IPS-18c (cell line): ENCODE measurements at regions not wholly inside any gene's neighbourhood (a gene's known extent, or its start where the extent isn't known, plus 50 kb on each side); places are given as distances from the start of the nearest gene placed in this dataset.

Experiments used
- H3K4me3 ChIP-seq: 2 replicates; pipeline ENCODE4 v1.7.0; 2013; ENCODE audit warnings: low read depth, mild to moderate bottlenecking, low read length, moderate library complexity; ENCODE audit not compliant: insufficient read depth
- H3K9me3 ChIP-seq: one replicate; pipeline ENCODE4 v1.6.1; 2013; ENCODE audit warnings: mild to moderate bottlenecking, low read length, moderate library complexity; ENCODE audit not compliant: control insufficient read depth, insufficient read depth

GRCh38 chr13:90142251-90142650 lies 1205.2 kb upstream of the MIR17HG start:
- no peak overlapping the region for H3K4me3 ChIP-seq
- H3K9me3 ChIP-seq: no peaks in the 10 kb centered on the region

DNA sequence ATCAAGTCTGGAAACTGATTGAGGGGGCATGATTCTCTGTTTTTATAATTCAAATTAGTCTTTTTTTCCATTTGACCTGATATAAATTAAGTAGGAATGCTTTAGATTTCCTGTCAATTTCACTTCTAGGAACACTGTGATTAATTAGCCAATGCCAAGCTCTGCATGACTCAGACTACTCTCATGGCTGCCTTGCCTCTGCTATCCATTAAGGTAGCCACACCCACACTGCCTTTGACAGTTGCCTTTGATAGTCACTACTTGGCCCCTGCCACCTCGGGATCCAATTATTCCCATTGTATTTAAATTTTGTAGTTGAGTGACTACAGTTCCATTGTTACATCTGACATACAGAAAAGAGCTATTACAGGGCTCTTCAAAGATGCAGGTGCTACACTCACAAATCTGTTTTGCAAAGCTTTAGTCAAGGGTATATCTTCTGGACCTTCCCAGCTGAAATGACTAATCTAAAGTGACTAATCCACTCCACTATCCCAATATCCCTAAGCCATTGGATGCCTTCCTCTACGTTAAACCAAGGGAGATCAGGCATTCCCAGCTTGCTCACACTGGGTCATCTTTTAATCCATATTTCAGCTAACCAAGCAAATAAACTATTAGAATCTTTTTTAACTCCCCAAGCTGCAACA lies 1193.1 kb upstream of the MIR17HG start:
- no peak overlapping the region for H3K4me3 ChIP-seq
- H3K9me3 ChIP-seq: no peaks in the 10 kb centered on the region

- no peak overlapping the region for H3K4me3 ChIP-seq
Measured at GRCh38 chr13:90156390-90156789, 1191.1 kb upstream of the MIR17HG start.

DNA sequence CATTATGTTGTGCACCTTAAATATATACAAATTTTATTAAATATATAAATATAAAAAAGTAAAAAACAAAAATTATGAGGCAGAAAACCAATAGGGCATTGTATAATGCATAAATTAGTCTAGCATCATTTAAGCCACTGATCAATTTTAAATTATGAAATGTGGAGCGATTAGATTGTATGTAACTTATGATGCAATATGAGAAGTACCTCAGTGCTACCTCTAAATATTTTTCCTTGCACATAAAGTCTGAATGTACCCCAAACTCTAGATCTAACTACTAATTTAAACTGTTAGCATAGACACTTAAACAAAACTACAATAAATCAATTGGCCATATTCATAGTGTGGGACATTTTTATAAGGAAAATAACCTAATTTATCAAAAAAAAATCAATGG lies 1178.5 kb upstream of the MIR17HG start:
- H3K4me3 ChIP-seq: no peak overlapping the region
- H3K9me3 ChIP-seq: no peaks in the 10 kb centered on the region

More at GRCh38 chr13:90156390-90156789, 1191.1 kb upstream of the MIR17HG start:
- H3K9me3 ChIP-seq: no peaks in the 10 kb centered on the region

DNA sequence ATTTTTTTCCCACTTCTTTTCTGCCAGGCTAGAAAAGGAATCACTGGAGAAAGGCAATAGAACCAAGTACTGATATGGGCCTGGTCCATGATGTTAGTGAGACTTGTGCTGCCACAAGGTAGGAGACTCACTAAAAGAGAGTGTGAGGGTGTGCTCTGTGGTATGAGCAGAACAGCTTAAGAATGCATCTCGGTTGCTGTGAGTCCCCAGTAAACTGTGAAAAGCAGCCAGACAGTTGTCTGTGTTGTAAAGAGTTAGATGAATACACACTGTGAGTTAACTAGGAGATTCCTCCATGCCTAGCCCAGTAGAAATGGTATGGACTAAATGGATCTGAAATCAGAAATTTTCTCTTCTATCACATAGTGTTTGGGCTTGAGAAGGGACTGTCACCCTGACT lies 1177.3 kb upstream of the MIR17HG start:
- H3K9me3 ChIP-seq: no peaks in the 10 kb centered on the region
- H3K4me3 ChIP-seq: no peak overlapping the region

- H3K9me3 ChIP-seq: no peaks in the 10 kb centered on the region
Measured at GRCh38 chr13:90171649-90172048, 1175.8 kb upstream of the MIR17HG start.

GRCh38 chr13:90177512-90177911 lies 1170.0 kb upstream of the MIR17HG start:
- Histone ChIP-seq H3K4me3 (no peak overlapping the region), H3K9me3 (no peaks in the 10 kb centered on the region)

More at GRCh38 chr13:90171649-90172048, 1175.8 kb upstream of the MIR17HG start:
- no peak overlapping the region for H3K4me3 ChIP-seq

- Histone ChIP-seq H3K9me3 (no peaks in the 10 kb centered on the region), H3K4me3 (no peak overlapping the region)
Measured at GRCh38 chr13:90184355-90184754, 1163.1 kb upstream of the MIR17HG start.

GRCh38 chr13:90185734-90186133 lies 1161.8 kb upstream of the MIR17HG start:
- Histone ChIP-seq H3K9me3 (no peaks in the 10 kb centered on the region), H3K4me3 (no peak overlapping the region)

GRCh38 chr13:90187478-90188350 lies 1159.8 kb upstream of the MIR17HG start:
- Histone ChIP-seq H3K9me3 (no peaks in the 10 kb centered on the region), H3K4me3 (no peak overlapping the region)

DNA sequence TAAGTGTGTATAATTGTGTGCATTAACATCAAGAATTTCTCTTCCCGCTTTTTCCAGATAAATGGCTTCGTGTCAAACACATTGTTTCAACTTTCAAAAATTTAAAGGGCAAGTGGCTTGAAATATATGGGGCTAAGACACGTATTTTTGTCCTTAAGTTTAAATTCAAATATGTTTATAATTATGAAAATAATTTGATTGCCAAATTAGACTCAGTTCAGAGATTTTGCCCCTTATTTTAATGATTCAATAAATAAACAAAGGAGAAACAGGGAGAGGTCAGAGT lies 1159.2 kb upstream of the MIR17HG start:
- no peak overlapping the region for H3K4me3 ChIP-seq
- H3K9me3 ChIP-seq: no peaks in the 10 kb centered on the region

GRCh38 chr13:90197722-90198121 lies 1149.8 kb upstream of the MIR17HG start:
- no peaks in the 10 kb centered on the region for H3K9me3 ChIP-seq
- no peak overlapping the region for H3K4me3 ChIP-seq

DNA sequence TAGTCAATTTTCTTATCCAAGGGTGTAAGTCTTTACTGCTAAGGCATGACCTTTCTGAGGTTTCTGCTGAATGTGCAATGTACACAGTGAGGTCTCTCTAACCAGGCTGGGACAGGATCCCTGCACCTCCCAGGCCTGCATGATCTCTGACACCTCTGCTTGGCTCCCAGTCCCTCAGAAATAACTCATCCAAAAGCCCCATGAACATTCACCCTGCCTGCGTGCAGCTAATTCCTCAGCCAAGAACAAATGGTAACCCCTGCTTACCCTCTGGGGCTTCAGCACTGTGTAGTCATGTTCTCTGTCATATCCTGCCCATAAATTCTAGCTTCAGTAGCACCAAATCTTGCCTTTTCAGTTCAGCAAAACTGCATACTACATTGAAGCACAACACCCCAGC lies 1146.3 kb upstream of the MIR17HG start:
- H3K9me3 ChIP-seq: no peaks in the 10 kb centered on the region

DNA sequence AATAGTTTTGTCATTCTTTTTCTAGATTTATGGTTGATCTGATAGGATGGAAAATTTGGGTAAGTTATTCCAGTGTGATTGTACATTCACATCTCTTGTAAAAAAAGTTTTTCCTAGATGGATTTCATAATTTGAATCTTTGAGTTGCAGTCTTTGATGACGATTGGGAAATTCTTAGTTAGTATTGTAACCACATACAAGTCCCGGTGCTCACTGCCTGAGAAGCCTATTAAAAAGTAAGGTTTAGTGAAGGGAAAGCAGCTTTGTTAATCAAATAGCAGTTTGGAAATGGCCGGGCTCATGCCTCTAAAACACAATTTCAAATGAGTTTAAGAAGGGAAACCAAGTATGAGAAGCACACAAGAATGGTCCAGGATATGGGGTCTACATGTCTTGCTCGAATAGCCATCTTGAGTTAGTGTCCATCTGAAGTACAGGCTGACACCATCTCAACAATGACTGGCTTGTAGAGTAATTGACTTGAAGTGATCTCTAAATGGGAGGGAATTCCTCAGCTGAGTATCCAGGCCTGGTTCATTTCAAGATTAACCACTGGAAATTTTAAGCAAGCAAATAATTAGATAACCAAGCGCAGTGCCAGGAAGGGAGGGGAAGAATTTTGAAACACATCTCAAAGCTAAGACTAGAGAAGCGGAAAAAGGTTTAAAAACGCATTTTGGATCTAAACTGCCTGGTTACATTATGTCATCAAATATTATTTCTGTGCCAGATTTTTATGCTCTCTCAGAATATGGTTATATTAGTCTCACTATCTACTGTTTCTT lies 1145.6 kb upstream of the MIR17HG start:
- H3K9me3 ChIP-seq: no peaks in the 10 kb centered on the region
- H3K4me3 ChIP-seq: no peak overlapping the region

More for the DNA sequence above, 1146.3 kb upstream of the MIR17HG start:
- no peak overlapping the region for H3K4me3 ChIP-seq

- no peaks in the 10 kb centered on the region for H3K9me3 ChIP-seq
Measured at GRCh38 chr13:90205081-90205480, 1142.4 kb upstream of the MIR17HG start.

DNA sequence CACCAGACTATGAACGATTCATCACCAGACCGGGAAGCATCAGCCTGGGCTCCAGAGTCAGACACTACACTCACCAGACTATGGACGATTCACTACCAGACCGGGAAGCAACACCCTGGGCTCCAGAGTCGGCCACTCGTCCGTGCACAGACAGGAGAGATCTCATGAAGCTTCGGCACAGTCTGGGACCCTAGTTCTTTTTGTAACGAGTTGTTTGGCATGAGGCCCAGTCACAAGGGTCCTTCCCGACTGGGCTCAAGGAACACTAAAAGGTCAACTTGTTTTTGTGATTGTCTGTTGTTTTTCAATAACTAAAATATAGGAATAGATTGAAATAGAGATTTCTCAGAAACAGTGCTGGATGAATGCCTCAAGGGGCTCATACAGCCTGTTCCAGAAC lies 1141.6 kb upstream of the MIR17HG start:
- Histone ChIP-seq H3K4me3 (no peak overlapping the region), H3K9me3 (no peaks in the 10 kb centered on the region)

More at GRCh38 chr13:90205081-90205480, 1142.4 kb upstream of the MIR17HG start:
- no peak overlapping the region for H3K4me3 ChIP-seq

- no peak overlapping the region for H3K4me3 ChIP-seq
- H3K9me3 ChIP-seq: no peaks in the 10 kb centered on the region
Measured at GRCh38 chr13:90217275-90217674, 1130.2 kb upstream of the MIR17HG start.

DNA sequence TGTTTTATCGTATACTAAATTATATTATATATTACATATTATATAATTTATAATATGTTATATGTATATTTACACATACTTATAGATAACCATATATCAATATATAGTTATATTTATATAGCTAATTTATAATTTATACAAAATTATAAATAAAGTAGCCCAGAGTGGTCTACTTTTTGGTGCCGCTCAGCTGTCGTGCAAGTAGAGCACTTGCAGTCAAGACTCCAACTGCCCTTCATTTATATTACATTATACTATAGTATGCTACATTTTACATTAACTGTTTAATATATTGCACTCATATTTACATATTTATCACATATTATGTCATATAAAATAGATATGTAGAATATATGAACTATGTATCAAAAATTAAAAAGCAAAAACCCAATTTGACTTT lies 1124.7 kb upstream of the MIR17HG start:
- no peaks in the 10 kb centered on the region for H3K9me3 ChIP-seq
- H3K4me3 ChIP-seq: no peak overlapping the region
